ENCODE measurements at regions not wholly inside any gene's neighbourhood (a gene's known extent, or its start where the extent isn't known, plus 50 kb on each side); places are given as distances from the start of the nearest gene placed in this dataset.

DNA sequence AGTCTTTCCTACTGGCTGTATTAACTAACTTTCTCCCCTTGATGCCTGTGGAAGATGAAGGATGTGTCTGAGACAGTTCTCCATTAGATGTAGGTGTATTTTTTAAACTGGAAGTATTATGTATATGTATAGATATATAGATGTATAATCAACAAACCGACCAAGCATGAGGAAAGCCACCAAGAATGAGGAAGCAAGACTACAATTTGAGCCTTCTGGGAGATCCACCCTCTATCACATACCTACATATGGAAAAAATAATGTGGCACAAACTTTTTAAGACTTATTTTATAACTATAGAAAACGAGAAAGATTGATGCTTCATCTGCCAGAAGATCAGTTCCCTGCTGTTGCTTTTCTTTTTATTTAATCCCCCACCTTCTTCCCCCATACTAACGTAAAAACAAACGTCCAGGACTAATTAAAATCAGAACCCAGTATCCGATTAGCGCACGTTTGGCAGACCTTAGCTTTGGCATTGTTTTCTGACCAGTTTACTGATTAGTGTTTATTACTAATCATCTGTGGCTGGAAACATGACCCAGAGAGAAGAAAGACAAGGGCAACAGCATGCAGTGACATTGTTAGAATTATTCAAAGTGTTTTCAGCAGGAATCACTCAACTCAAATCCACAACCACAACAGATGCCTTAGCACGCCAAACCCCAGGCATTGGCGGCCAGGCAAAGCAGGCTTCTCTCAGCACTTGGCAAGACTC is 490.2 kb downstream of the EBF1 start:
- Mint-ChIP-seq H3K27me3 (ENCODE audit: low read depth) (no peaks in the 10 kb centered on the region), H3K9me3 (no peaks in the 10 kb centered on the region), H3K4me1 (no peaks in the 10 kb centered on the region), H3K36me3 (ENCODE audit: low read depth) (no peaks in the 10 kb centered on the region), H3K4me3 (no peak overlapping the region), H3K27ac (ENCODE audit: unreplicated experiment) (no peak overlapping the region)
- TF ChIP-seq, protein P1, sequence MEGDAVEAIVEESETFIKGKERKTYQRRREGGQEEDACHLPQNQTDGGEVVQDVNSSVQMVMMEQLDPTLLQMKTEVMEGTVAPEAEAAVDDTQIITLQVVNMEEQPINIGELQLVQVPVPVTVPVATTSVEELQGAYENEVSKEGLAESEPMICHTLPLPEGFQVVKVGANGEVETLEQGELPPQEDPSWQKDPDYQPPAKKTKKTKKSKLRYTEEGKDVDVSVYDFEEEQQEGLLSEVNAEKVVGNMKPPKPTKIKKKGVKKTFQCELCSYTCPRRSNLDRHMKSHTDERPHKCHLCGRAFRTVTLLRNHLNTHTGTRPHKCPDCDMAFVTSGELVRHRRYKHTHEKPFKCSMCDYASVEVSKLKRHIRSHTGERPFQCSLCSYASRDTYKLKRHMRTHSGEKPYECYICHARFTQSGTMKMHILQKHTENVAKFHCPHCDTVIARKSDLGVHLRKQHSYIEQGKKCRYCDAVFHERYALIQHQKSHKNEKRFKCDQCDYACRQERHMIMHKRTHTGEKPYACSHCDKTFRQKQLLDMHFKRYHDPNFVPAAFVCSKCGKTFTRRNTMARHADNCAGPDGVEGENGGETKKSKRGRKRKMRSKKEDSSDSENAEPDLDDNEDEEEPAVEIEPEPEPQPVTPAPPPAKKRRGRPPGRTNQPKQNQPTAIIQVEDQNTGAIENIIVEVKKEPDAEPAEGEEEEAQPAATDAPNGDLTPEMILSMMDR (conservative IDR thresholded peaks at IDR 0.05) = no peak
- DNase-seq (ENCODE audit: low read depth, low spot score) = no peak

DNA sequence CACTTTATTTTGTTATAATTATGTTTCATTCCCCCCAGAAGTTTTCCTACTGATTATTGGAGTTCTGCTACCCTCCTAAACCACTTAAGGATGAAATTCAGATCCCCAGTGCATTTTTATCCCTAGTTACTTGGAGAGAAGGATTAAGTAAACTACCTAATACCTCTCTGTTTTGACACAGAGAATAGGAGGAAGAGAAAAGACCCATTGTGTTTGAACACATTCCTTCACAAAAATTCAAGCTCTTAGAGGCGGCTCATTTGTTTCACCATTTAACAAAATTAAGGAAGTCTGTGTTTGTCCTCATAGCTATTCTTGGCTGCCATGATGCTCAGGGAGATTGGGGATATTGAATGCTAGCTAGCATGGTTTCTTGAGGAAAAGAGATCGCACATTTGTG is 492.6 kb downstream of the EBF1 start:
- Mint-ChIP-seq H3K36me3 (ENCODE audit: low read depth) (no peaks in the 10 kb centered on the region), H3K9me3 (no peaks in the 10 kb centered on the region), H3K27ac (ENCODE audit: unreplicated experiment) (no peak overlapping the region), H3K4me3 (no peak overlapping the region), H3K27me3 (ENCODE audit: low read depth) (no peaks in the 10 kb centered on the region), H3K4me1 (no peaks in the 10 kb centered on the region)
- TF ChIP-seq, protein P1 (conservative IDR thresholded peaks at IDR 0.05) = no peak
- DNase-seq (ENCODE audit: low read depth, low spot score) = no peak

DNA sequence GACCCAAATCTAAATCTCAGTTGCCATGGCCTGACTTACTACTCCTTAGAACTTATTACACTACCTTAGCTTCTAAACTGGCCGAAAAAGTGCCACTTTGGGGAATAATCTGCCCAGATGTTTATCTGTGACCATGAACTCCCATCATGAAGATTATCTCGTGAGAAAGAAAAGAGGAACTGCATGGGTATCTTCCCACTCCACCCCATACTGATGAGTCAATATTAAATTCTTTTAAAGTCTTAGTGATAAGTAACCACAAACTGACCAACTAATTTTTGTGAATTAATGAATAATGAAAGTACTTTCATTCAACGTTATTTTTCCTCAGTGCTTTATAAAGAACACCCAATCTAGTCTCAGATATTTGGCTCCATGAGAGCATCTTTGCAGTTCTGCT is 493.5 kb downstream of the EBF1 start:
- Mint-ChIP-seq H3K36me3 (ENCODE audit: low read depth) (no peaks in the 10 kb centered on the region), H3K27me3 (ENCODE audit: low read depth) (no peaks in the 10 kb centered on the region), H3K4me1 (no peaks in the 10 kb centered on the region), H3K27ac (ENCODE audit: unreplicated experiment) (no peak overlapping the region), H3K9me3 (no peaks in the 10 kb centered on the region), H3K4me3 (no peak overlapping the region)
- TF ChIP-seq, protein P1 (conservative IDR thresholded peaks at IDR 0.05) = no peak
- DNase-seq (ENCODE audit: low read depth, low spot score) = no peak

DNA sequence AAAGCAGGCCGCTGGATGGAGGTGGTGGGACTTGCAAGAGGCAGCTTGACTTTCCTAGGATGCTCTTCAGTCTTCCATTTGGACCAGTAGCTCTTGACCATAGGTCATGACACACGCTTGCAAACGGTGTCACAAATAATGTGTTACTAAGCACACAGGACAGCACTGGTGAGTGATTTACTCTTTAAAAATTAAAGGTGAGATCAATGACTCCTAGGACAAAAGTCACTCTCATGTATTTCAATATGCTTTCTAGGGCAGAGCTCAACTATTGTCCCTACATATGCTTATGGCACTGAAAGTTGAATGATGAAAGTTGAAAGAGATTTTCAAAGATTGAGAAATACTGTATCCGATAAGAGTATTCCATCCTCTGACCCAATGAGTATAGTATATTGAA is 496.7 kb downstream of the EBF1 start:
- Mint-ChIP-seq H3K36me3 (ENCODE audit: low read depth) (no peaks in the 10 kb centered on the region), H3K9me3 (no peaks in the 10 kb centered on the region), H3K27ac (ENCODE audit: unreplicated experiment) (no peak overlapping the region), H3K4me3 (no peak overlapping the region), H3K27me3 (ENCODE audit: low read depth) (no peaks in the 10 kb centered on the region), H3K4me1 (peaks cover 7% of the 10 kb centered on the region)
- TF ChIP-seq, protein P1 (conservative IDR thresholded peaks at IDR 0.05) = no peak
- no peak for DNase-seq (ENCODE audit: low read depth, low spot score)

DNA sequence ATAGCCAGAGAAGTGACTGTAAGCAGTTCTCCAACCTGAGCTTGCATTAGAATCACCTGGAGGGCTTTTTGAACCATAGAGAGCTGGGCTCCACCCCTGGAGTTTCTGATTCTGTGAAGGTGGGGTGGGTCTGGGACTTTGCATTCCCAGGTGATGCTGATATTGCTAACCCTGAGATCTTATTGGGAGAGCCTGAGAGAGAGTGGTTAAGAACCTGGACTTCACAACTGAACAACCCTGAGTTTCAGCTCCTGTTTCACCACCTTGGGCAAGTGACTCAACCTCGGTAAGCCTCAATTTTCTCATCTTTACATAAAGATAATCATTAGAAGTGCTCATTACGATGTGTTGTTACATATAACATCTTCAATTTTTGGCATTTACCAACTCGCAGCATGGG is 498.6 kb downstream of the EBF1 start:
- H3K4me1 Mint-ChIP-seq = peaks cover 7% of the 10 kb centered on the region
- H3K9me3 Mint-ChIP-seq = peaks cover 4% of the 10 kb centered on the region
- H3K36me3 Mint-ChIP-seq (ENCODE audit: low read depth) = no peaks in the 10 kb centered on the region
- no peak for DNase-seq (ENCODE audit: low read depth, low spot score)
- no peak overlapping the region for H3K4me3 Mint-ChIP-seq
- H3K27me3 Mint-ChIP-seq (ENCODE audit: low read depth) = no peaks in the 10 kb centered on the region
- H3K27ac Mint-ChIP-seq (ENCODE audit: unreplicated experiment) = no peak overlapping the region
- TF ChIP-seq, protein P1 (conservative IDR thresholded peaks at IDR 0.05) = no peak

Data from neural crest cell (in vitro differentiated cells).